SK-N-SH (cell line): ENCODE measurements at regions not wholly inside any gene's neighbourhood (a gene's known extent, or its start where the extent isn't known, plus 50 kb on each side); places are given as distances from the start of the nearest gene placed in this dataset.

ENCODE experiments used
- EZH2phosphoT487 ChIP-seq: fragments of 200-600 bp; sonication (generic); IDR thresholded peaks from 2 replicates; pipeline ENCODE4 v1.6.1; 2017; ENCODE audit warnings: low read depth, mixed run types, mild to moderate bottlenecking, antibody characterized with exemption, moderate library complexity, borderline replicate concordance
- FOSL2 ChIP-seq: IDR thresholded peaks from 2 replicates; pipeline ENCODE4 v1.4.0; 2012; ENCODE audit warnings: low read depth, mild to moderate bottlenecking, moderate library complexity, borderline replicate concordance
- JUND ChIP-seq: IDR thresholded peaks from 2 replicates; pipeline ENCODE4 v1.4.0; 2012
- NFIC ChIP-seq: IDR thresholded peaks from 2 replicates; pipeline ENCODE4 v1.4.0; 2012; ENCODE audit warnings: borderline replicate concordance
- NRF1 ChIP-seq: IDR thresholded peaks from 2 replicates; pipeline ENCODE4 v1.6.1; 2012; ENCODE audit warnings: low read depth, mild to moderate bottlenecking, low read length
- RAD21 ChIP-seq: IDR thresholded peaks from 2 replicates; pipeline ENCODE4 v1.6.1; 2012; ENCODE audit warnings: mild to moderate bottlenecking, low read length
- RXRA ChIP-seq: IDR thresholded peaks from 2 replicates; pipeline ENCODE4 v1.4.0; 2012; ENCODE audit warnings: low read depth, mild to moderate bottlenecking, borderline replicate concordance
- TF ChIP-seq, protein P1 (sequence below): IDR thresholded peaks from 2 replicates; pipeline ENCODE4; 2012
- TF ChIP-seq, protein P2 (sequence below): fragments of 200-600 bp; sonication (generic); IDR thresholded peaks from 2 replicates; pipeline ENCODE4 v1.6.1; 2017; ENCODE audit warnings: antibody characterized with exemption, mild to moderate bottlenecking, moderate library complexity
- TF ChIP-seq, protein P3 (sequence below): IDR thresholded peaks from 2 replicates; pipeline ENCODE4 v1.4.0; 2012; ENCODE audit warnings: low read depth, borderline replicate concordance

DNA sequence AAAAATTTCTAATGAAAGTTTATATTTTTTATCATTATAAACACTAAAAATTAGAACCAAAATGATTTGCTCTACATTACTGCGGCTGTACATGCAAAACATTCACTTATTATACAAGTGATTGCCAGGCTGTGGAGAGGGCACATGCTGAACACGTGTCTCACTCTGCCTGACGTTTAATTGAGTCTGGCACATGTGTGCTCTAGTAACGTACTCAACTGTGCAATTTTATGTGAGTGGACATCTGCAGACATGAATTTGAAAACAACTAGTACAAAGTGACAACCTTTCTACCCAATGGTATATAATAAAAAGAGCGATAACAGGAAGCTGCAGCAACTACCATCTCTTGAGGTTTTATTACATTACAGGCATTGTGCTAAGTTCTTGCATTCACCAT is 341.4 kb downstream of the KLF12 start:
- TF ChIP-seq FOSL2, result no peak
- TF ChIP-seq, protein P1, sequence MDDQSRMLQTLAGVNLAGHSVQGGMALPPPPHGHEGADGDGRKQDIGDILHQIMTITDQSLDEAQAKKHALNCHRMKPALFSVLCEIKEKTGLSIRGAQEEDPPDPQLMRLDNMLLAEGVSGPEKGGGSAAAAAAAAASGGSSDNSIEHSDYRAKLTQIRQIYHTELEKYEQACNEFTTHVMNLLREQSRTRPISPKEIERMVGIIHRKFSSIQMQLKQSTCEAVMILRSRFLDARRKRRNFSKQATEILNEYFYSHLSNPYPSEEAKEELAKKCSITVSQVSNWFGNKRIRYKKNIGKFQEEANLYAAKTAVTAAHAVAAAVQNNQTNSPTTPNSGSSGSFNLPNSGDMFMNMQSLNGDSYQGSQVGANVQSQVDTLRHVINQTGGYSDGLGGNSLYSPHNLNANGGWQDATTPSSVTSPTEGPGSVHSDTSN, result no peak
- TF ChIP-seq, protein P2, sequence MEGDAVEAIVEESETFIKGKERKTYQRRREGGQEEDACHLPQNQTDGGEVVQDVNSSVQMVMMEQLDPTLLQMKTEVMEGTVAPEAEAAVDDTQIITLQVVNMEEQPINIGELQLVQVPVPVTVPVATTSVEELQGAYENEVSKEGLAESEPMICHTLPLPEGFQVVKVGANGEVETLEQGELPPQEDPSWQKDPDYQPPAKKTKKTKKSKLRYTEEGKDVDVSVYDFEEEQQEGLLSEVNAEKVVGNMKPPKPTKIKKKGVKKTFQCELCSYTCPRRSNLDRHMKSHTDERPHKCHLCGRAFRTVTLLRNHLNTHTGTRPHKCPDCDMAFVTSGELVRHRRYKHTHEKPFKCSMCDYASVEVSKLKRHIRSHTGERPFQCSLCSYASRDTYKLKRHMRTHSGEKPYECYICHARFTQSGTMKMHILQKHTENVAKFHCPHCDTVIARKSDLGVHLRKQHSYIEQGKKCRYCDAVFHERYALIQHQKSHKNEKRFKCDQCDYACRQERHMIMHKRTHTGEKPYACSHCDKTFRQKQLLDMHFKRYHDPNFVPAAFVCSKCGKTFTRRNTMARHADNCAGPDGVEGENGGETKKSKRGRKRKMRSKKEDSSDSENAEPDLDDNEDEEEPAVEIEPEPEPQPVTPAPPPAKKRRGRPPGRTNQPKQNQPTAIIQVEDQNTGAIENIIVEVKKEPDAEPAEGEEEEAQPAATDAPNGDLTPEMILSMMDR, result no peak
- TF ChIP-seq, protein P3, sequence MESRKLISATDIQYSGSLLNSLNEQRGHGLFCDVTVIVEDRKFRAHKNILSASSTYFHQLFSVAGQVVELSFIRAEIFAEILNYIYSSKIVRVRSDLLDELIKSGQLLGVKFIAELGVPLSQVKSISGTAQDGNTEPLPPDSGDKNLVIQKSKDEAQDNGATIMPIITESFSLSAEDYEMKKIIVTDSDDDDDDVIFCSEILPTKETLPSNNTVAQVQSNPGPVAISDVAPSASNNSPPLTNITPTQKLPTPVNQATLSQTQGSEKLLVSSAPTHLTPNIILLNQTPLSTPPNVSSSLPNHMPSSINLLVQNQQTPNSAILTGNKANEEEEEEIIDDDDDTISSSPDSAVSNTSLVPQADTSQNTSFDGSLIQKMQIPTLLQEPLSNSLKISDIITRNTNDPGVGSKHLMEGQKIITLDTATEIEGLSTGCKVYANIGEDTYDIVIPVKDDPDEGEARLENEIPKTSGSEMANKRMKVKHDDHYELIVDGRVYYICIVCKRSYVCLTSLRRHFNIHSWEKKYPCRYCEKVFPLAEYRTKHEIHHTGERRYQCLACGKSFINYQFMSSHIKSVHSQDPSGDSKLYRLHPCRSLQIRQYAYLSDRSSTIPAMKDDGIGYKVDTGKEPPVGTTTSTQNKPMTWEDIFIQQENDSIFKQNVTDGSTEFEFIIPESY, result no peak
- TF ChIP-seq NRF1, result no peak
- no peak for TF ChIP-seq RXRA
- TF ChIP-seq EZH2phosphoT487, result no peak
- TF ChIP-seq NFIC, result no peak
- no peak for TF ChIP-seq JUND
- TF ChIP-seq RAD21, result no peak
